SK-N-MC (cell line): ENCODE measurements at regions not wholly inside any gene's neighbourhood (a gene's known extent, or its start where the extent isn't known, plus 50 kb on each side); places are given as distances from the start of the nearest gene placed in this dataset.
A peak's percentile ranks its signal among the peaks of the same experiment; 100 is the strongest.

Experiments
- DNase-seq: peaks from one replicate; pipeline ENCODE4 v3.0.0-alpha.2; 2011; ENCODE audit warnings: low read depth, low spot score
- H3K27ac ChIP-seq: fragments of 200-600 bp; sonication (generic); 2 replicates; pipeline ENCODE4 v1.5.1; 2016; ENCODE audit warnings: mixed run types
- H3K36me3 ChIP-seq: fragments of 200-600 bp; sonication (generic); 2 replicates; pipeline ENCODE4 v1.6.1; 2017; ENCODE audit warnings: antibody characterized with exemption, low read length, mixed read lengths; ENCODE audit not compliant: insufficient read depth
- H3K4me3 ChIP-seq: fragments of 200-600 bp; sonication (generic); 2 replicates; pipeline ENCODE4 v1.5.1; 2016
- H3K9ac ChIP-seq: fragments of 200-600 bp; sonication (generic); 2 replicates; pipeline ENCODE4 v1.8.0; 2017; ENCODE audit warnings: mixed run types, mixed read lengths; ENCODE audit not compliant: insufficient read length
- H3K9me3 ChIP-seq: fragments of 200-600 bp; sonication (generic); 2 replicates; pipeline ENCODE4 v1.6.1; 2017; ENCODE audit warnings: low read depth, mild to moderate bottlenecking, antibody characterized with exemption, low read length, moderate library complexity, mixed read lengths
- EZH2 ChIP-seq: fragments of 200-600 bp; sonication (generic); IDR thresholded peaks from one replicate; pipeline ENCODE4 v1.6.1; 2017; ENCODE audit warnings: antibody characterized with exemption
- FOXP2 ChIP-seq: optimal IDR thresholded peaks from 2 replicates; pipeline ENCODE3; 2011; ENCODE audit warnings: mild to moderate bottlenecking, moderate library complexity; ENCODE audit not compliant: insufficient read depth; ENCODE audit errors: extremely low read length, control extremely low read depth
- POLR2AphosphoS5 ChIP-seq: IDR thresholded peaks from 2 replicates; pipeline ENCODE4 v1.6.1; 2012; ENCODE audit warnings: mild to moderate bottlenecking, low read depth, low read length, borderline replicate concordance

DNA sequence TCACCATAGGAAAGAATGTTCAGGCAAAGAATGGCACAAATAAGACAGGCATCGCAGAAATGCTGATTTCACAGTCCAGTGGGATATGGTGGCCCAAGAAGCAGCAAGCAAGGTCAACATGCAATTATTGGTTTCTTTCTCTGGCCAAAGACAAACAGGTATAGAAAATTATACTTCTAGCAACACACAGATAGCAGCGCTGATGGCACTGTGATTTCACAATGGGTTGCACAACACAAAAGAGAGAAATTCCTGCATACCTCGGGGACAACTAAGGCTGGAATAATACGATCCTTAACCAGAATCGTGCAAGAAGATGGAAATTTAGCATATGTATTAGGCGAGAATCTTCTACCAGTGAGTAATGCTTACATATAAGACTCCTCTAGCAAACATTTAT, 76.3 kb upstream of the NR2F2 start:
- Histone ChIP-seq H3K36me3 (no peaks in the 10 kb centered on the region), H3K4me3 (no peak overlapping the region), H3K27ac (no peak overlapping the region), H3K9me3 (no peaks in the 10 kb centered on the region), H3K9ac (no peak overlapping the region)
- TF ChIP-seq POLR2AphosphoS5: no peak
- TF ChIP-seq FOXP2: no peak
- TF ChIP-seq EZH2: no peak
- no peak for DNase-seq

- no peak overlapping the region for H3K4me3 ChIP-seq
- H3K9ac ChIP-seq: no peak overlapping the region
- no peaks in the 10 kb centered on the region for H3K9me3 ChIP-seq
- H3K27ac ChIP-seq: no peak overlapping the region
- DNase-seq: no peak
- no peaks in the 10 kb centered on the region for H3K36me3 ChIP-seq
- TF ChIP-seq EZH2: no peak
- no peak for TF ChIP-seq FOXP2
- TF ChIP-seq POLR2AphosphoS5: no peak
These were observed 74.9 kb upstream of the NR2F2 start for GRCh38 chr15:96255599-96255998.

- Histone ChIP-seq H3K9me3 (no peaks in the 10 kb centered on the region), H3K4me3 (no peak overlapping the region), H3K36me3 (no peaks in the 10 kb centered on the region), H3K9ac (no peak overlapping the region), H3K27ac (peak overlapping the region; percentile 38; the same call in 1 of the 2 replicates)
- no peak for DNase-seq
- TF ChIP-seq POLR2AphosphoS5 (no peak), FOXP2 (no peak), EZH2 (no peak)
These were observed 68.9 kb upstream of the NR2F2 start for GRCh38 chr15:96261575-96262034.

DNA sequence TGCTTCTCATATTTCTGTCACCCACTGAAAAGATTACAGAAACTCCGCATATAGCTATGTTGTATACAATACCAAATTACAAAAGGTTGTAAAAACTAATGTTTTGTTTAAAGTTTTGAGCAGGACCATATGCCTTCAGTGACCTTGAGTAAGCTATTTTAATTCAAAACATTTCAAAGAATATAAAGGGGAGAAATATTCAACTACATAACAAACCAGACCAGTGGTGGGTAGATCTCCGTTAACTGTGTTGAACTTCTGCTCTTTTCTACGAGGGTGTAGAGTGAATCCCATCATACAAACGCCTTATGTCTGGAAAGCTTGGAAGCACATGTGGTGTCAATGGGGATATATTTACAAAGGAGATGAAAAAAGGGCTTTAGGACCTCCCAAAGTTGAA, 68.4 kb upstream of the NR2F2 start:
- no peak overlapping the region for H3K9ac ChIP-seq
- H3K36me3 ChIP-seq: no peaks in the 10 kb centered on the region
- TF ChIP-seq FOXP2 (no peak), POLR2AphosphoS5 (no peak), EZH2 (no peak)
- no peak overlapping the region for H3K27ac ChIP-seq
- no peaks in the 10 kb centered on the region for H3K9me3 ChIP-seq
- no peak for DNase-seq
- no peak overlapping the region for H3K4me3 ChIP-seq

DNA sequence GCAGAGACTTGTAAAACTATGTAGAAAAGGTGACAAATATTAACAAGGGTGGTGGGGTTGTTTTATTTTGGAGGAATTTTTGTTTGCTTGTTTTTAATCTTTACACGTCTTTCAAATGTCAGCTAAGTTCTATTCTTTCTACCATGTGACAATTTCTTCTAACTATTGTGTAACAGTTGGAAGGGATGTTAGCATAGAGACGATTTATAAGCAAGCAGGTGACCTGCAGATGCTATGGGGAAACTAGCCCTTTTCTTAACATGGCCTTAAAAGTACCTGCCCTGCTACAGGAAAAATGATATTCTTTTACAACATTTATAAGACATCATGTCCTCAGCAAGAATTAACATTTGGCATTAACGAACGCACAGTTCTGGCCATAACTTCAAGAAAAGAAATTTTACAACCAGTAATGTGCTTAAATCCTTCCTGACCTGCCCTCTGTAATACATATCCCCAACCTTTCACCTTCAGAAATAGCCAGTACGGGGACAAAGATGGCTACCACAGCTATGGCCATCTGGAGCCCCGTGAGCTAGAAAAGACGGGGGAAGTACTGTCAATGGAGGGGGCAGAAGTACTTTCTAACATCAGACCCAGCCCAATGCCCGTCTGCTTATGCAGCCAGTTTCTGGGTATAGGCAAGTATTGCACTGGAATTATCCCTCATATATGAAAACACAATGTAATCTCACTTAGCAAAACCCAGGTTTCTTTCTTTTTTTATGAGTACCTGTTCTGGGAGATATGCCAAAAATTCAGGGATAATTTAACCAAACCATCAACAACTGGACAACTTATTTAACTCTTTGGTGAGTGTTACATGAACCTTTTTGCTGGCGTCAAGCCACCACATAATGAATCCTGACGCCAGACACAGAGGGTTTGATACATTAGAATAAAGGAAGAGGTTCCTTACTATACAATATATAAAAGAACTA, 67.7 kb upstream of the NR2F2 start:
- TF ChIP-seq POLR2AphosphoS5 (no peak), EZH2 (no peak), FOXP2 (no peak)

GRCh38 chr15:96264351-96264798, 66.1 kb upstream of the NR2F2 start:
- no peak for TF ChIP-seq EZH2
- no peak for TF ChIP-seq POLR2AphosphoS5
- no peak for TF ChIP-seq FOXP2
- Histone ChIP-seq H3K36me3 (0 out of 2 replicates have a peak, but pooled peaks cover 5% of the 10 kb centered on the region), H3K27ac (no peak overlapping the region), H3K4me3 (no peak overlapping the region), H3K9ac (no peak overlapping the region), H3K9me3 (no peaks in the 10 kb centered on the region)
- no peak for DNase-seq

More for the DNA sequence above, 67.7 kb upstream of the NR2F2 start:
- no peak for DNase-seq
- 0 out of 2 replicates have a peak, but pooled peaks cover 4% of the 10 kb centered on the region for H3K36me3 ChIP-seq
- H3K4me3 ChIP-seq: no peak overlapping the region
- no peaks in the 10 kb centered on the region for H3K9me3 ChIP-seq
- H3K9ac ChIP-seq: no peak overlapping the region
- H3K27ac ChIP-seq: no peak overlapping the region

- DNase-seq: no peak
- Histone ChIP-seq H3K9ac (no peak overlapping the region), H3K9me3 (no peaks in the 10 kb centered on the region), H3K4me3 (no peak overlapping the region), H3K27ac (no peak overlapping the region), H3K36me3 (0 out of 2 replicates have a peak, but pooled peaks cover 5% of the 10 kb centered on the region)
- TF ChIP-seq POLR2AphosphoS5 (no peak), EZH2 (no peak), FOXP2 (no peak)
These were observed 65.5 kb upstream of the NR2F2 start for GRCh38 chr15:96264801-96265515.

DNA sequence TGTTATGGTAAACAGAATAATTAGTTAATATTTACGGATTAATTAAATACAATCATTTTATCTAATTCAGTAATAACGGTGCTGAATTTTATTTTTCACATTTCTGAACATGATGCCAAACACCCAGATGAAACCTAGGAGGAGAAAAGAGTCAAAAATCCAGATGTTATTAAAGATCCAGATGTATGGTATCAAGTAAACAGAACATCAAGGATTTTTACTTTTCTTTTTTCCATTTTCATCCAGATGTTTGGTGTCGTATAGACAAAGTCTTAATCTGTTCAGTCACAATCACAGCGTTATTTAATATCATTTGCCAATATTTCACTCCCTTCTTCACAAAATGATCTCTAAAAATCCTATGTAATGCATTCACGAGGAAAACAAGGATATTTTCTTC, 64.0 kb upstream of the NR2F2 start:
- no peak for DNase-seq
- Histone ChIP-seq H3K27ac (no peak overlapping the region), H3K36me3 (0 out of 2 replicates have a peak, but pooled peaks cover 5% of the 10 kb centered on the region)

More for the DNA sequence above, 64.0 kb upstream of the NR2F2 start:
- H3K4me3 ChIP-seq: no peak overlapping the region
- no peak overlapping the region for H3K9ac ChIP-seq
- no peaks in the 10 kb centered on the region for H3K9me3 ChIP-seq
- TF ChIP-seq EZH2 (no peak), FOXP2 (no peak), POLR2AphosphoS5 (no peak)
